ENCODE measurements at regions not wholly inside any gene's neighbourhood (a gene's known extent, or its start where the extent isn't known, plus 50 kb on each side); places are given as distances from the start of the nearest gene placed in this dataset.

GRCh38 chr17:56740481-56740880 is 93.2 kb downstream of the C17orf67 start:
- no peak for FAIRE-seq
